Breast epithelium (tissue), 3 donors: ENCODE measurements at regions not wholly inside any gene's neighbourhood (a gene's known extent, or its start where the extent isn't known, plus 50 kb on each side); places are given as distances from the start of the nearest gene placed in this dataset.

Experiments used
- CTCF ChIP-seq, 3 donors: fragments of 450-650 bp; IDR thresholded peaks; one replicate each; pipeline ENCODE4 v1.5.1; 2016 to 2017; ENCODE audit warnings: antibody characterized with exemption in 3 of 3, mild to moderate bottlenecking in 3 of 3, moderate library complexity in 3 of 3
- POLR2A ChIP-seq: fragments of 450-650 bp; IDR thresholded peaks from one replicate; pipeline ENCODE4 v1.6.1; 2016; ENCODE audit warnings: antibody characterized with exemption, mild to moderate bottlenecking, moderate library complexity

GRCh38 chr2:120932472-120932871 is 196.8 kb downstream of the GLI2 start:
- no peak for TF ChIP-seq POLR2A
- TF ChIP-seq CTCF (IDR thresholded peaks at IDR 0.05): no peak
